GM12873 (cell line): ENCODE measurements at regions not wholly inside any gene's neighbourhood (a gene's known extent, or its start where the extent isn't known, plus 50 kb on each side); places are given as distances from the start of the nearest gene placed in this dataset.

Experiments
- CTCF ChIP-seq: IDR thresholded peaks from 2 replicates; pipeline ENCODE4 v1.5.1; 2012; ENCODE audit warnings: low read depth, mild to moderate bottlenecking, moderate library complexity, low read length, control low read depth; ENCODE audit not compliant: insufficient read depth; ENCODE audit errors: missing control alignments

GRCh38 chr4:175335331-175335730, 417.2 kb downstream of the ADAM29 start:
- TF ChIP-seq CTCF, result no peak

GRCh38 chr4:175339100-175339707, 421.0 kb downstream of the ADAM29 start:
- TF ChIP-seq CTCF, result no peak

GRCh38 chr4:175341203-175341755, 423.1 kb downstream of the ADAM29 start:
- no peak for TF ChIP-seq CTCF

GRCh38 chr4:175346376-175346775, 428.2 kb downstream of the ADAM29 start:
- no peak for TF ChIP-seq CTCF

- no peak for TF ChIP-seq CTCF
These were observed 432.1 kb downstream of the ADAM29 start for GRCh38 chr4:175350246-175350645.

- TF ChIP-seq CTCF, result no peak
These were observed 433.3 kb downstream of the ADAM29 start for GRCh38 chr4:175351473-175351872.

- TF ChIP-seq CTCF, result no peak
These were observed 443.0 kb downstream of the GPM6A start for GRCh38 chr4:175369087-175369486.
